C4-2B (cell line): ENCODE measurements at regions not wholly inside any gene's neighbourhood (a gene's known extent, or its start where the extent isn't known, plus 50 kb on each side); places are given as distances from the start of the nearest gene placed in this dataset.

Experiments
- ZFX ChIP-seq: fragments of 450-650 bp; IDR thresholded peaks from 2 replicates; pipeline ENCODE4 v1.6.1; 2017
- TF ChIP-seq, protein P1 (sequence below): fragments of 450-650 bp; conservative IDR thresholded peaks from 2 replicates; pipeline ENCODE4 v1.5.1; 2017; ENCODE audit warnings: mild to moderate bottlenecking

DNA sequence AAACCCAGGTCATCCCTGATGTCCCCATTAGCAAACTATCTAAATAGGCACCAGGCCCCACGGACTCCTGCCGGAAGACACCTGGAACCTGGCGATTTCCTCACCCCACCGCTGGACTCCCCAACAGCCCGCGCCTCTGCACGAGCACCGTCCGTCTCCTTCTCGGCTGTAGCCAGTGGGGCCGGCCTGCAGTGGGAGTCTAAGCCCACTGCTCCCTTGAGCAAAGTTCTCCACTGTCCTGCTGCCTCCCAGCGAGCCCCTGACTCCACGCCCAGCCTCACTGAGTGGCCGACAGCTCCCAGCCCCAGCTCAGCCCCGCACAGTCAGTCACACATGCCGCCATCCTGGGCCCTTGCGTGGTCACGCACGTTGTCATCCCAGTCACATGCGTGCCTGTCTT lies 211.3 kb upstream of the PPP2R2D start:
- TF ChIP-seq, protein P1, sequence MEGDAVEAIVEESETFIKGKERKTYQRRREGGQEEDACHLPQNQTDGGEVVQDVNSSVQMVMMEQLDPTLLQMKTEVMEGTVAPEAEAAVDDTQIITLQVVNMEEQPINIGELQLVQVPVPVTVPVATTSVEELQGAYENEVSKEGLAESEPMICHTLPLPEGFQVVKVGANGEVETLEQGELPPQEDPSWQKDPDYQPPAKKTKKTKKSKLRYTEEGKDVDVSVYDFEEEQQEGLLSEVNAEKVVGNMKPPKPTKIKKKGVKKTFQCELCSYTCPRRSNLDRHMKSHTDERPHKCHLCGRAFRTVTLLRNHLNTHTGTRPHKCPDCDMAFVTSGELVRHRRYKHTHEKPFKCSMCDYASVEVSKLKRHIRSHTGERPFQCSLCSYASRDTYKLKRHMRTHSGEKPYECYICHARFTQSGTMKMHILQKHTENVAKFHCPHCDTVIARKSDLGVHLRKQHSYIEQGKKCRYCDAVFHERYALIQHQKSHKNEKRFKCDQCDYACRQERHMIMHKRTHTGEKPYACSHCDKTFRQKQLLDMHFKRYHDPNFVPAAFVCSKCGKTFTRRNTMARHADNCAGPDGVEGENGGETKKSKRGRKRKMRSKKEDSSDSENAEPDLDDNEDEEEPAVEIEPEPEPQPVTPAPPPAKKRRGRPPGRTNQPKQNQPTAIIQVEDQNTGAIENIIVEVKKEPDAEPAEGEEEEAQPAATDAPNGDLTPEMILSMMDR: no peak
- no peak for TF ChIP-seq ZFX
